Pancreas (tissue), 10 donors: ENCODE measurements at regions not wholly inside any gene's neighbourhood (a gene's known extent, or its start where the extent isn't known, plus 50 kb on each side); places are given as distances from the start of the nearest gene placed in this dataset.
A peak's percentile ranks its signal among the peaks of the same experiment; 100 is the strongest.

Experiments
- ATAC-seq, 4 donors: fragments of 200-7000 bp; cut with Tn5 transposase; one replicate each; pipeline versions ENCODE4 v1.8.0 to v1.9.1; 2020; ENCODE audit warnings: mild to moderate bottlenecking in 4 of 4, moderate library complexity in 4 of 4
- DNase-seq, 6 donors: peaks; one replicate each; pipeline ENCODE4 v3.0.0-alpha.2; 2020
- FAIRE-seq: peaks from 2 replicates; lab custom pipeline; 2012; peaks lifted over from hg19 to GRCh38; lab: Jason Lieb, UNC
- H3K27ac ChIP-seq, 4 donors: fragments of 200-600 bp; sonication (generic); 1 replicate in 3 of 4; 2 replicates in 1 of 4; pipeline versions ENCODE4 v1.5.0 to v1.8.0; 2020
- H3K27me3 ChIP-seq, 4 donors: fragments of 200-600 bp; one replicate each; pipeline ENCODE4 v1.8.0; 2021
- H3K36me3 ChIP-seq, 3 donors: fragments of 200-600 bp; sonication (generic) in 1 of 3; one replicate each; pipeline versions ENCODE4 v1.5.0 to v1.8.0; 2020 to 2021
- H3K4me1 ChIP-seq, 3 donors: fragments of 200-600 bp; one replicate each; pipeline ENCODE4 v1.8.0; 2021
- H3K4me3 ChIP-seq, 4 donors: fragments of 200-600 bp; sonication (generic) in 2 of 4; one replicate each; pipeline versions ENCODE4 v1.5.0 to v1.8.0; 2020 to 2021
- H3K9me3 ChIP-seq, 4 donors: fragments of 200-600 bp; one replicate each; pipeline ENCODE4 v1.8.0; 2021
- CTCF ChIP-seq, 4 donors: fragments of 200-600 bp; sonication (generic) in 3 of 4; IDR thresholded peaks; one replicate each; pipeline versions ENCODE4 v1.5.0 to v1.8.0; 2021; ENCODE audit warnings: antibody characterized with exemption in 4 of 4
- WGBS, 2 donors: extraction: QIAGEN DNeasy Blood & Tissue Kit; methylation state at CpG; one replicate each; pipeline ENCODE4 v1.1.7; 2013; 5-methylcytosine and 5-hydroxymethylcytosine counted together
- intact Hi-C, 3 donors: fragments of 100-400 bp; cut with DNase I; formaldehyde crosslinking; loops; one replicate each; pipeline versions ENCODE4 v1.11.1 to v1.14.2; 2022
- donor health status: healthy with polysubstance abuse.
- donor health status: DM: no; HTN: no; CAD: no; lungs with moderate emphysema.
- donor health status: DM: no; HTN: no; CAD: no.
- donor health status: control.
- donor health status: control.
- donor health status: Bipolar disorder and iron deficiency.
- donor health status: DM: yes; HTN: yes; CAD: no.
- donor health status: DM: no; HTN: no; CAD: no.
- donor health status: DM: no; HTN: no; CAD: no.
- donor health status: DM: yes; HTN: yes; CAD: no.

GRCh38 chr13:59409634-59410200 lies 754.0 kb downstream of the DIAPH3 start:
- Histone ChIP-seq H3K4me1 (peaks cover 14 to 17% (median 17%) of the 10 kb centered on the region in 3 donors), H3K9me3 (no peaks in the 10 kb centered on the region), H3K27me3 (no peaks in the 10 kb centered on the region), H3K4me3 (no peak overlapping the region), H3K27ac (peak overlapping the region; percentile 36 to 79 (median 64)), H3K36me3 (no peaks in the 10 kb centered on the region)
- ATAC-seq (peak; percentile 36 to 39 (median 36)), FAIRE-seq (no peak), DNase-seq (no peak)
- TF ChIP-seq CTCF (IDR thresholded peaks at IDR 0.05) = no peak
- WGBS, 2 donors = 34% methylated on average over 8 of the region's 8 CpGs
- intact Hi-C loops = no loop called here

GRCh38 chr13:59413126-59413525 lies 750.6 kb downstream of the DIAPH3 start:
- no peak for TF ChIP-seq CTCF (IDR thresholded peaks at IDR 0.05)
- no peak overlapping the region for H3K4me3 ChIP-seq
- H3K27ac ChIP-seq = peak overlapping the region in 1 of 4 donors; percentile 31
- H3K4me1 ChIP-seq = peaks cover 14 to 23% (median 17%) of the 10 kb centered on the region in 3 donors
- DNase-seq (no peak), ATAC-seq (peak in 2 of 4 donors; percentile 22 to 31), FAIRE-seq (no peak)
- H3K27me3 ChIP-seq = no peaks in the 10 kb centered on the region
- no peaks in the 10 kb centered on the region for H3K9me3 ChIP-seq
- intact Hi-C loops = no loop called here
- H3K36me3 ChIP-seq = no peaks in the 10 kb centered on the region

- no peaks in the 10 kb centered on the region for H3K36me3 ChIP-seq
- H3K4me3 ChIP-seq = no peak overlapping the region
- no peaks in the 10 kb centered on the region for H3K27me3 ChIP-seq
- no peak overlapping the region for H3K27ac ChIP-seq
- no peaks in the 10 kb centered on the region for H3K9me3 ChIP-seq
- 83 to 84% methylated on average over 1 of the region's 1 CpG for WGBS, 2 donors
- intact Hi-C loops = no loop called here
- ATAC-seq (no peak), DNase-seq (no peak), FAIRE-seq (no peak)
- peaks cover 8 to 18% (median 10%) of the 10 kb centered on the region in 3 donors for H3K4me1 ChIP-seq
- TF ChIP-seq CTCF (IDR thresholded peaks at IDR 0.05) = no peak
These were observed 749.7 kb downstream of the DIAPH3 start for GRCh38 chr13:59414006-59414405.

GRCh38 chr13:59415498-59415897 lies 748.2 kb downstream of the DIAPH3 start:
- peak overlapping the region in 3 of 4 donors; percentile 10 to 63 (median 43) for H3K27ac ChIP-seq
- peak in 3 of 6 donors; percentile 13 to 55 (median 44) for DNase-seq
- peaks cover 0 to 6% (median 0%) of the 10 kb centered on the region in 3 donors for H3K4me1 ChIP-seq
- WGBS, 2 donors = 17 to 19% methylated on average over 5 of the region's 5 CpGs
- H3K36me3 ChIP-seq = no peaks in the 10 kb centered on the region
- H3K4me3 ChIP-seq = no peak overlapping the region
- no peak for FAIRE-seq
- TF ChIP-seq CTCF (IDR thresholded peaks at IDR 0.05) = no peak
- intact Hi-C loops = no loop called here
- ATAC-seq = peak; percentile 73 to 88 (median 81)
- H3K27me3 ChIP-seq = no peaks in the 10 kb centered on the region
- H3K9me3 ChIP-seq = no peaks in the 10 kb centered on the region

- 98 to 99% methylated on average over 2 of the region's 2 CpGs for WGBS, 2 donors
- no peak for ATAC-seq
- intact Hi-C loops = no loop called here
These were observed 747.2 kb downstream of the DIAPH3 start for GRCh38 chr13:59416561-59416960.

More at GRCh38 chr13:59416561-59416960, 747.2 kb downstream of the DIAPH3 start:
- no peaks in the 10 kb centered on the region for H3K36me3 ChIP-seq
- H3K4me1 ChIP-seq = peaks cover 0 to 6% (median 0%) of the 10 kb centered on the region in 3 donors
- H3K4me3 ChIP-seq = no peak overlapping the region
- H3K27ac ChIP-seq = peak overlapping the region in 1 of 4 donors; percentile 63
- no peaks in the 10 kb centered on the region for H3K27me3 ChIP-seq
- H3K9me3 ChIP-seq = no peaks in the 10 kb centered on the region
- no peak for TF ChIP-seq CTCF (IDR thresholded peaks at IDR 0.05)
- no peak for FAIRE-seq
- DNase-seq = no peak
